Fibroblast of lung (primary cell): ENCODE measurements at regions not wholly inside any gene's neighbourhood (a gene's known extent, or its start where the extent isn't known, plus 50 kb on each side); places are given as distances from the start of the nearest gene placed in this dataset.

Experiments used
- DNase-seq, 2 donors: peaks; one replicate each; pipeline versions ENCODE4 v3.0.0 to v3.0.0-alpha.2; 2010; ENCODE audit warnings: low read depth in 2 of 2
- H2AFZ ChIP-seq: 2 replicates; pipeline ENCODE4 v1.5.1; 2012; ENCODE audit warnings: low read length, control low read depth, inconsistent platforms
- H3K27ac ChIP-seq: 2 replicates; pipeline ENCODE4 v1.5.1; 2011; ENCODE audit warnings: low read length, control low read depth; ENCODE audit not compliant: insufficient read depth
- H3K27me3 ChIP-seq: 2 replicates; pipeline ENCODE4 v1.5.1; 2011; ENCODE audit warnings: mild to moderate bottlenecking, low read length; ENCODE audit not compliant: control insufficient read depth, insufficient read depth
- H3K36me3 ChIP-seq: 2 replicates; pipeline ENCODE4 v1.5.1; 2011; ENCODE audit warnings: low read length; ENCODE audit not compliant: control insufficient read depth, insufficient read depth
- H3K4me1 ChIP-seq: 2 replicates; pipeline ENCODE4 v1.5.1; 2011; ENCODE audit warnings: low read length; ENCODE audit not compliant: control insufficient read depth, insufficient read depth; ENCODE audit errors: extremely low read depth
- H3K4me2 ChIP-seq: 2 replicates; pipeline ENCODE4 v1.5.1; 2011; ENCODE audit warnings: low read length, control low read depth; ENCODE audit not compliant: insufficient read depth; ENCODE audit errors: extremely low read depth
- H3K4me3 ChIP-seq, 4 experiments: fragments of 200-600 bp in 1 of 4; sonication (generic) in 1 of 4; replicated peaks in 1 of 4; 2 replicates each; pipeline ENCODE4 v1.5.1; 2011 to 2016; ENCODE audit warnings: low read length in 4 of 4, low read depth in 3 of 4, mild to moderate bottlenecking in 3 of 4, control low read depth in 2 of 4, inconsistent platforms in 1 of 4, mixed read lengths in 1 of 4; ENCODE audit not compliant: insufficient read depth in 1 of 4; ENCODE audit errors: control extremely low read depth in 1 of 4
- H3K79me2 ChIP-seq: 2 replicates; pipeline ENCODE4 v1.5.1; 2012; ENCODE audit warnings: mild to moderate bottlenecking, low read length, inconsistent platforms; ENCODE audit not compliant: control insufficient read depth, insufficient read depth
- H3K9ac ChIP-seq: 2 replicates; pipeline ENCODE4 v1.5.1; 2011; ENCODE audit warnings: mild to moderate bottlenecking, low read length, control low read depth; ENCODE audit not compliant: insufficient read depth
- H3K9me3 ChIP-seq: 2 replicates; pipeline ENCODE4 v1.5.1; 2012; ENCODE audit warnings: low read depth, low read length; ENCODE audit not compliant: control insufficient read depth, insufficient read depth
- H4K20me1 ChIP-seq: 2 replicates; pipeline ENCODE4 v1.5.1; 2011; ENCODE audit warnings: low read length; ENCODE audit not compliant: control insufficient read depth, insufficient read depth; ENCODE audit errors: extremely low read depth
- EZH2 ChIP-seq: IDR thresholded peaks from 2 replicates; pipeline ENCODE4 v1.5.1; 2012; ENCODE audit warnings: low read length, control low read depth, mild to moderate bottlenecking; ENCODE audit errors: missing control alignments
- TF ChIP-seq, protein P1 (sequence below), 2 donors: IDR thresholded peaks in 1 of 2; conservative IDR thresholded peaks in 1 of 2; 1 replicate in 1 of 2; 2 replicates in 1 of 2; pipeline ENCODE4 v1.5.1; 2011 to 2012; ENCODE audit warnings: low read length in 2 of 2, control low read depth in 1 of 2, inconsistent platforms in 1 of 2, low read depth in 1 of 2, mild to moderate bottlenecking in 1 of 2

DNA sequence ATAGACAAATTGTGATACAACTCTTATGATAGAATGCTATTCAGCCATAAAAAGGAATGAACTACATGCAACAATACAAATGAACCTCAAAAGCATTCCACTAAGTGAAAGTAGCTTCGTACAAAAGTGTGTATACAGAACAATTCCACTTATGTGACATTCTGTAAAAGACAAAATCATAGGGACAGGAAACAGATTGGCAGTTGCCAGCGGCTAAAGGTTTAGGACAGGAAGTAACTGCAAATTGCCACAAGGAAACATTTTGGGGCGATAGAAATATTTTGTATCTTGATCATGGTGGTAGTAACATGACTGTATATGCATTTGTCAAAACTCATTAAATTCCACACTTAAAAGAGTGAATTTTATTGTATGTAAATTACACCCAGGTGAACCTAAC lies 113.4 kb downstream of the CAPZA3 start:
- no peaks in the 10 kb centered on the region for H3K27me3 ChIP-seq
- H3K27ac ChIP-seq, result no peak overlapping the region
- no peaks in the 10 kb centered on the region for H4K20me1 ChIP-seq
- no peaks in the 10 kb centered on the region for H3K79me2 ChIP-seq
- H3K4me2 ChIP-seq, result no peak overlapping the region
- H2AFZ ChIP-seq, result no peak overlapping the region
- H3K9me3 ChIP-seq, result no peaks in the 10 kb centered on the region
- TF ChIP-seq EZH2, result no peak
- TF ChIP-seq, protein P1, sequence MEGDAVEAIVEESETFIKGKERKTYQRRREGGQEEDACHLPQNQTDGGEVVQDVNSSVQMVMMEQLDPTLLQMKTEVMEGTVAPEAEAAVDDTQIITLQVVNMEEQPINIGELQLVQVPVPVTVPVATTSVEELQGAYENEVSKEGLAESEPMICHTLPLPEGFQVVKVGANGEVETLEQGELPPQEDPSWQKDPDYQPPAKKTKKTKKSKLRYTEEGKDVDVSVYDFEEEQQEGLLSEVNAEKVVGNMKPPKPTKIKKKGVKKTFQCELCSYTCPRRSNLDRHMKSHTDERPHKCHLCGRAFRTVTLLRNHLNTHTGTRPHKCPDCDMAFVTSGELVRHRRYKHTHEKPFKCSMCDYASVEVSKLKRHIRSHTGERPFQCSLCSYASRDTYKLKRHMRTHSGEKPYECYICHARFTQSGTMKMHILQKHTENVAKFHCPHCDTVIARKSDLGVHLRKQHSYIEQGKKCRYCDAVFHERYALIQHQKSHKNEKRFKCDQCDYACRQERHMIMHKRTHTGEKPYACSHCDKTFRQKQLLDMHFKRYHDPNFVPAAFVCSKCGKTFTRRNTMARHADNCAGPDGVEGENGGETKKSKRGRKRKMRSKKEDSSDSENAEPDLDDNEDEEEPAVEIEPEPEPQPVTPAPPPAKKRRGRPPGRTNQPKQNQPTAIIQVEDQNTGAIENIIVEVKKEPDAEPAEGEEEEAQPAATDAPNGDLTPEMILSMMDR (conservative IDR thresholded peaks at IDR 0.05 in 1 of 2, IDR thresholded peaks at IDR 0.05 in 1 of 2; ENCODE audit: low read depth in 1 of 2, low read length in 2 of 2), result no peak
- no peak overlapping the region for H3K9ac ChIP-seq
- no peak overlapping the region for H3K4me3 ChIP-seq
- DNase-seq, result no peak
- H3K4me1 ChIP-seq, result no peaks in the 10 kb centered on the region
- no peaks in the 10 kb centered on the region for H3K36me3 ChIP-seq

DNA sequence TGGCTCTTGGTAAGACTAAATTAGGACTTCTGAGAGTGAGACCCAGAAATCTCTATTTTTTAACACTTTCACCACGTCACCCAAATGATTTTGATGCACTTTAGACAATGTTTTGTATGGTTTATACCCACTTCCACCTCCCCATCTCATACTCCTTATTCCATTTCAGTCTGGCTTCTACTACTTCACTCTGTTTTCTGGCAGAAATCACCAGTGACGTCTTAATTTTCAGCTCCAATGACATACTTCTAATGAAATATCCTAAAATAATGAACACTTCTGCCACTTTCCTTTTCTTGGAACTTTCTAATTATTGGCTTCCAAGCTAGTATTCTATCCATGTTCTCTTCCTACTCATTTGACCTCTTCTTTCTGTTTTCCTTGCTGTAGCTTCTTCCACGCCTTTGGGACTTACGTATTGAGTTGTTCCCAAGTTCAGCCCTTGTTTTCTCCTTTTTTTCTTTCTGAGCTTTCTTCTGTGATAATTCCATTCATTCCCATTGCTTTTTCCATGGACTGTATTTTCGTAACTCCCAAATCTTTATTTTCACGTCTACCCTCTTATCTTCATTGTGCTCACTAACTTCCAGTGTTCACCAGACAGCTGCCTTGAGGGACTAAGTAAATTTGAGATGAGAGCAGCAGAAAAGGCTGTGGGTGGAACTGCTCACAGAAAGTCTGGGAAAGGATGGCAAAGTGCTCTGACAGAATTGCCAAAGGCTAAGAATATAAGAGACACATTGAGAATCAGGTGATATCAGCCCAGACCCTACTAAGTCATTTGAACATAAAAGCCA lies 115.8 kb downstream of the CAPZA3 start:
- TF ChIP-seq EZH2, result no peak
- TF ChIP-seq, protein P1 (conservative IDR thresholded peaks at IDR 0.05 in 1 of 2, IDR thresholded peaks at IDR 0.05 in 1 of 2; ENCODE audit: low read depth in 1 of 2, low read length in 2 of 2), result no peak
- no peaks in the 10 kb centered on the region for H3K4me1 ChIP-seq
- H3K27ac ChIP-seq, result no peak overlapping the region
- no peaks in the 10 kb centered on the region for H3K79me2 ChIP-seq
- H3K4me2 ChIP-seq, result no peak overlapping the region
- H3K9me3 ChIP-seq, result no peaks in the 10 kb centered on the region
- DNase-seq, result no peak
- H3K9ac ChIP-seq, result no peak overlapping the region
- no peaks in the 10 kb centered on the region for H4K20me1 ChIP-seq
- H3K36me3 ChIP-seq, result no peaks in the 10 kb centered on the region
- no peaks in the 10 kb centered on the region for H3K27me3 ChIP-seq
- H2AFZ ChIP-seq, result no peak overlapping the region
- no peak overlapping the region for H3K4me3 ChIP-seq

DNA sequence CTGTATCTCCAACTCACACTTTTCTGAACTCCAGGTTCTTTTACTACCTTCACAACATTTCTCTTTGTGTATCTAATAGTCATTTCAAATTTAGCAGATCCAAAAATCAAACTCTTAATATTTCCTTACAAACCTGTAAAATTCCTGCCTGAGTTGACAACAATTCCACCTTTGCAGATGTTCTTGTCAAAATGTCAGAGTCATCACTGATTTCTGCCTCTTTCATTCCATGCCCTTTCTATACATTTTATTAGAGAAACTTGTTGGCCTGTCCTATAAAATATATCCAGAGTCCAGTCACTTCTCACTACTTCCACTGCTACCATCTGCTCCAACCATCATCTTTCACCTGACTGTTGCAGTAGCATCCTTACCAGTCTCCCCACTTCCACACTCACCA lies 119.7 kb downstream of the CAPZA3 start:
- TF ChIP-seq, protein P1 (conservative IDR thresholded peaks at IDR 0.05 in 1 of 2, IDR thresholded peaks at IDR 0.05 in 1 of 2; ENCODE audit: low read depth in 1 of 2, low read length in 2 of 2), result no peak
- no peak for TF ChIP-seq EZH2
- H3K4me1 ChIP-seq, result no peaks in the 10 kb centered on the region
- H2AFZ ChIP-seq, result no peak overlapping the region
- H3K4me3 ChIP-seq, result no peak overlapping the region
- no peaks in the 10 kb centered on the region for H4K20me1 ChIP-seq
- H3K4me2 ChIP-seq, result no peak overlapping the region
- H3K9me3 ChIP-seq, result no peaks in the 10 kb centered on the region
- H3K36me3 ChIP-seq, result no peaks in the 10 kb centered on the region
- H3K79me2 ChIP-seq, result no peaks in the 10 kb centered on the region
- no peak overlapping the region for H3K9ac ChIP-seq
- no peaks in the 10 kb centered on the region for H3K27me3 ChIP-seq
- no peak overlapping the region for H3K27ac ChIP-seq
- DNase-seq, result no peak
